22Rv1 (cell line): ENCODE measurements at regions not wholly inside any gene's neighbourhood (a gene's known extent, or its start where the extent isn't known, plus 50 kb on each side); places are given as distances from the start of the nearest gene placed in this dataset.
"Not testable (repeated sequence)": the region's sequence is repeated elsewhere in the genome, so short reads cannot be mapped to it uniquely, and the experiment has no call there.

Experiments used
- CTCF ChIP-seq: fragments of 450-650 bp; IDR thresholded peaks from 2 replicates; pipeline ENCODE4 v1.5.1; 2017; ENCODE audit warnings: mild to moderate bottlenecking
- ZFX ChIP-seq: fragments of 450-650 bp; IDR thresholded peaks from 2 replicates; pipeline ENCODE4 v1.6.1; 2017; ENCODE audit warnings: antibody characterized with exemption, borderline replicate concordance

DNA sequence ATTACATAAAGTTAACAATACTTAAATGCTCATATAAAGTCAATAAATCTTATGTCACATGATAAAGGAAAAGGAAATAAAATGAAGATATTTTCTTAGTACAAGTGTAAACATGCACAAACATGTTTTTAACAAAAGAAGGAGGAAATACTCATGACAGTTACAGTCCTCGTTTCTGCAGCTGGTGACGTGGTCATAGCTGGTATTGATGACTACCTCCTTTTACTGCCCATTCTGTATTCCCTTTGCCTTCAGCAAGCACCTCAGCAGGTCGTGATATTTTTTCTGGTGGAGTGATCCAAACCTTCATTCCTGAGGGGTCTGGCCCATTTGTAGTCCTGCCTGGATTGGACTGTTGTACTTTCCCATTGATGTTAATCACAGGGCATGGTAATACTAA, 797.5 kb upstream of the PCDH10 start:
- TF ChIP-seq CTCF, ZFX: not testable (repeated sequence)
